H1 (cell line): ENCODE measurements at regions not wholly inside any gene's neighbourhood (a gene's known extent, or its start where the extent isn't known, plus 50 kb on each side); places are given as distances from the start of the nearest gene placed in this dataset.

ENCODE experiments used
- KDM5A ChIP-seq: fragments of 200-600 bp; IDR thresholded peaks from 2 replicates; pipeline ENCODE4 v1.7.1; 2012; ENCODE audit warnings: mild to moderate bottlenecking, low read length, inconsistent platforms, mixed read lengths
- RFX5 ChIP-seq: IDR thresholded peaks from 2 replicates; pipeline ENCODE4 v1.6.1; 2011; ENCODE audit warnings: low read depth, low read length, improper control_type of control experiment, borderline replicate concordance

- TF ChIP-seq RFX5 = no peak
- TF ChIP-seq KDM5A = no peak
Observed at GRCh38 chr16:35711958-35712357, 2252.5 kb downstream of the TP53TG3F start (continued).
